Right cardiac atrium (tissue), 5 donors: ENCODE measurements at regions not wholly inside any gene's neighbourhood (a gene's known extent, or its start where the extent isn't known, plus 50 kb on each side); places are given as distances from the start of the nearest gene placed in this dataset.
A peak's percentile ranks its signal among the peaks of the same experiment; 100 is the strongest.
"Not testable (repeated sequence)": the region's sequence is repeated elsewhere in the genome, so short reads cannot be mapped to it uniquely, and the experiment has no call there.

ENCODE experiments used
- ATAC-seq, 2 donors: fragments of 200-7000 bp; cut with Tn5 transposase; one replicate each; pipeline versions ENCODE4 v1.8.0 to v1.9.1; 2020; ENCODE audit warnings: moderate library complexity in 2 of 2, mild to moderate bottlenecking in 1 of 2
- DNase-seq, 3 donors: peaks; one replicate each; pipeline ENCODE4 v3.0.0-alpha.2; 2020
- H3K27ac ChIP-seq: one replicate; pipeline ENCODE4 v1.5.1; 2013; ENCODE audit warnings: mild to moderate bottlenecking, low read length, control low read depth, moderate library complexity
- H3K27me3 ChIP-seq: one replicate; pipeline ENCODE4 v1.6.1; 2013; ENCODE audit not compliant: control insufficient read depth, insufficient read depth
- H3K4me1 ChIP-seq: one replicate; pipeline ENCODE4 v1.6.1; 2013; ENCODE audit warnings: low read length; ENCODE audit not compliant: control insufficient read depth, insufficient read depth
- H3K4me3 ChIP-seq: one replicate; pipeline ENCODE4 v1.5.1; 2013; ENCODE audit warnings: low read length, control low read depth
- H3K9me3 ChIP-seq: one replicate; pipeline ENCODE4 v1.6.1; 2013; ENCODE audit warnings: low read length; ENCODE audit not compliant: control insufficient read depth
- WGBS: extraction: QIAGEN DNeasy Blood & Tissue Kit; methylation state at CpG from one replicate; pipeline ENCODE4 v1.1.7; 2013; 5-methylcytosine and 5-hydroxymethylcytosine counted together
- intact Hi-C, 4 donors: fragments of 100-400 bp; cut with DNase I; formaldehyde crosslinking; loops; one replicate each; pipeline versions ENCODE4 v1.11.0 to v1.14.0; 2022 to 2023
- donor health status: healthy with polysubstance abuse.
- donor health status: DM: no; HTN: yes; CAD: no.
- donor health status: DM: no; HTN: no; CAD: no.
- donor health status: DM: no; HTN: yes; CAD: no; lungs with severe emphysema.
- donor health status: DM: yes; HTN: yes; CAD: no.

- ATAC-seq (peak in 1 of 2 donors; percentile 54), DNase-seq (no peak)
- Histone ChIP-seq H3K4me1 (no peaks in the 10 kb centered on the region), H3K27ac (no peak overlapping the region), H3K9me3 (no peaks in the 10 kb centered on the region), H3K4me3 (peak overlapping the region; percentile 27), H3K27me3 (no peaks in the 10 kb centered on the region)
- intact Hi-C loops = no loop called here
- WGBS = 35% methylated on average over 4 of the region's 4 CpGs
Observed at GRCh38 chr4:158032733-158033415, 140.0 kb downstream of the GASK1B start.

- H3K27me3 ChIP-seq, H3K9me3 ChIP-seq, H3K27ac ChIP-seq, ATAC-seq, H3K4me3 ChIP-seq, DNase-seq, H3K4me1 ChIP-seq, intact Hi-C loops: not testable (repeated sequence)
Observed at GRCh38 chr4:158028381-158028780, 144.4 kb downstream of the GASK1B start.

GRCh38 chr4:158025131-158025530 is 147.7 kb downstream of the GASK1B start:
- Histone ChIP-seq H3K27me3 (no peaks in the 10 kb centered on the region), H3K27ac (no peak overlapping the region), H3K4me1 (peaks cover 2% of the 10 kb centered on the region), H3K9me3 (no peaks in the 10 kb centered on the region), H3K4me3 (no peak overlapping the region)
- no peak for ATAC-seq
- intact Hi-C loops = no loop called here
- no peak for DNase-seq
- 84% methylated on average over 1 of the region's 1 CpG for WGBS

- Histone ChIP-seq H3K27me3 (no peaks in the 10 kb centered on the region), H3K9me3 (no peaks in the 10 kb centered on the region), H3K4me3 (no peak overlapping the region), H3K4me1 (peaks cover under 1% of the 10 kb centered on the region), H3K27ac (no peak overlapping the region)
- WGBS = 42% methylated on average over 5 of the region's 5 CpGs
- intact Hi-C loops = no loop called here
- ATAC-seq (no peak), DNase-seq (no peak)
Observed at GRCh38 chr4:158020734-158021346, 152.0 kb downstream of the GASK1B start.

GRCh38 chr4:158020176-158020575 is 152.6 kb downstream of the GASK1B start:
- Histone ChIP-seq H3K27ac (no peak overlapping the region), H3K27me3 (no peaks in the 10 kb centered on the region), H3K4me1 (no peaks in the 10 kb centered on the region), H3K4me3 (no peak overlapping the region), H3K9me3 (no peaks in the 10 kb centered on the region)
- intact Hi-C loops = no loop called here
- DNase-seq (no peak), ATAC-seq (peak; percentile 71 to 72)

- Histone ChIP-seq H3K27ac (no peak overlapping the region), H3K4me3 (no peak overlapping the region), H3K27me3 (no peaks in the 10 kb centered on the region), H3K9me3 (no peaks in the 10 kb centered on the region), H3K4me1 (no peaks in the 10 kb centered on the region)
- no peak for ATAC-seq
- intact Hi-C loops = no loop called here
- 80% methylated on average over 1 of the region's 1 CpG for WGBS
- DNase-seq = no peak
Observed at GRCh38 chr4:158018831-158019230, 154.0 kb downstream of the GASK1B start.

GRCh38 chr4:158018221-158018830 is 154.5 kb downstream of the GASK1B start:
- Histone ChIP-seq H3K4me1 (no peaks in the 10 kb centered on the region), H3K9me3 (no peaks in the 10 kb centered on the region), H3K27me3 (no peaks in the 10 kb centered on the region), H3K27ac (no peak overlapping the region), H3K4me3 (no peak overlapping the region)
- 60% methylated on average over 1 of the region's 1 CpG for WGBS
- ATAC-seq (peak; percentile 29 to 85), DNase-seq (no peak)
- intact Hi-C loops = no loop called here

- DNase-seq = no peak
Observed at GRCh38 chr4:158016511-158016910, 156.3 kb downstream of the GASK1B start.

GRCh38 chr4:158015241-158015640 is 157.6 kb downstream of the GASK1B start:
- no peaks in the 10 kb centered on the region for H3K9me3 ChIP-seq
- no peak overlapping the region for H3K27ac ChIP-seq
- H3K4me1 ChIP-seq = no peaks in the 10 kb centered on the region
- no peaks in the 10 kb centered on the region for H3K27me3 ChIP-seq
- DNase-seq (no peak), ATAC-seq (no peak)
- H3K4me3 ChIP-seq = no peak overlapping the region
- intact Hi-C loops = no loop called here
- 55% methylated on average over 3 of the region's 3 CpGs for WGBS

More at GRCh38 chr4:158016511-158016910, 156.3 kb downstream of the GASK1B start:
- ATAC-seq = peak; percentile 41 to 61
- no peaks in the 10 kb centered on the region for H3K4me1 ChIP-seq
- H3K27ac ChIP-seq = no peak overlapping the region
- H3K27me3 ChIP-seq = no peaks in the 10 kb centered on the region
- H3K4me3 ChIP-seq = no peak overlapping the region
- H3K9me3 ChIP-seq = no peaks in the 10 kb centered on the region
- intact Hi-C loops = no loop called here
- 77% methylated on average over 1 of the region's 1 CpG for WGBS

GRCh38 chr4:158013858-158014257 is 159.0 kb downstream of the GASK1B start:
- DNase-seq (no peak), ATAC-seq (no peak)
- Histone ChIP-seq H3K4me1 (no peaks in the 10 kb centered on the region), H3K4me3 (no peak overlapping the region), H3K27ac (no peak overlapping the region), H3K9me3 (no peaks in the 10 kb centered on the region), H3K27me3 (no peaks in the 10 kb centered on the region)
- intact Hi-C loops = no loop called here

- DNase-seq (no peak), ATAC-seq (no peak)
- Histone ChIP-seq H3K4me3 (no peak overlapping the region), H3K4me1 (peaks cover 3% of the 10 kb centered on the region), H3K27ac (no peak overlapping the region), H3K27me3 (no peaks in the 10 kb centered on the region), H3K9me3 (no peaks in the 10 kb centered on the region)
- 88% methylated on average over 5 of the region's 5 CpGs for WGBS
- intact Hi-C loops = no loop called here
Observed at GRCh38 chr4:158010361-158010760, 162.5 kb downstream of the GASK1B start.
